NCI-H2029 treated with DMSO at 0.1 percent for 48 hours (cell line): ENCODE measurements at regions not wholly inside any gene's neighbourhood (a gene's known extent, or its start where the extent isn't known, plus 50 kb on each side); places are given as distances from the start of the nearest gene placed in this dataset.
"Not testable (repeated sequence)": the region's sequence is repeated elsewhere in the genome, so short reads cannot be mapped to it uniquely, and the experiment has no call there.

ENCODE experiments used
- DNase-seq: peaks from one replicate; lab custom pipeline; 2025; lab: John Stamatoyannopoulos, UW

DNA sequence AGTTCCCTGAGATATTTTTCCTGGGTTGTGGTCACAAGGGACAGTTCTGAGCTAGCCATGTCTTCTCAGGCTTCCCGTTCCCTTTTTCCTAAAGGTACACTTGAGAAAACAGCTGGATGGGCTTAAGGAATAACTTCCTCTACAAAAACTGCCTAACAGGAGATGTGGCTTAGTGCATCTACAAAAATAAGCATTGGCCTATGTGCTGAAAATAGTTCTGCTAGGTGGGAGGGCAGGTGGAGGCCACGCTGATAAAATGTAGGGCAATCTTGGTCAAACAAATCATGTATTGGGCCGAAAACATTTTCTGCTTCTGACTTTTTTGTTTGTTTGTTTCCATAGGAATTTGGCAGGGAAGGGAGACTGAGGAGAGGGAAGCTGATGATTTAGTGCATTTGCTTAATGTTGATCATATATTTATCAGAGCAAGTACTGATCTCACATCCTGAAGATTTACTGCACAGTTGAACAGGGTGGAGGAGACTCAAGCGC is 409.4 kb upstream of the FZD8 start:
- no peak for DNase-seq

DNA sequence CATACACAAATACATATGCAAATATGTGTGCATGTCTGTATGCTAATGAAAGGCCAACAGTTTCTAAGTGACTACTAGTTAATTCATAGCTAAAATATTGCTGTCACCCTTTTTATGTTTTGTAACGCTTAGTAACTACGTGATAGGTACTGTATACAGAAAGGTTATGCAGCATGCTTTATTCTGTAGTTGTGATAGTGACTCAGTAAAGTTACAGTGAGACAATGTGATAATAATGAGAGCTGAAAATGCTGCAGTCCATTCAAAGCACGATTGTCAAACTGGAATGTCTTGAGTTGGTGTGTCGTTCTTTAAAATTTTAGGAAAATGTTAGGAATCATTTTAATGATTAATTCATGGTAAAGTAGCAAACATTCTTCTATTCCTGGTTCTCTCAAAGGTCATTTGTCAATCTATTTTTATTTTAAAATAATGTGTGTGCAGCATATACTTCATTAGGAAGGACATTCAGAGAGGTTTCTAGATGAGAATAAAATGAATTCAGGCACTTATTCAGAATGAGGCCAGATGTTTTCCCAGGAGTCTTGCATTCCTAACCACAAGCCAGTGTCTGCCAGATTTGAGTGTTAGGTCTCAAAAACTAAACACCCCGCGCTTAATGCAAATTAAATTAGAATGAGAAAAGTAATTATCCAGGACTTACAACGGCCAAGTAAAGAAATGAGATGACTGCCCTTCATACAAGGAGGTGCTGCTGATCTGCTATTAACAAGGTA is 408.8 kb upstream of the FZD8 start:
- no peak for DNase-seq

DNA sequence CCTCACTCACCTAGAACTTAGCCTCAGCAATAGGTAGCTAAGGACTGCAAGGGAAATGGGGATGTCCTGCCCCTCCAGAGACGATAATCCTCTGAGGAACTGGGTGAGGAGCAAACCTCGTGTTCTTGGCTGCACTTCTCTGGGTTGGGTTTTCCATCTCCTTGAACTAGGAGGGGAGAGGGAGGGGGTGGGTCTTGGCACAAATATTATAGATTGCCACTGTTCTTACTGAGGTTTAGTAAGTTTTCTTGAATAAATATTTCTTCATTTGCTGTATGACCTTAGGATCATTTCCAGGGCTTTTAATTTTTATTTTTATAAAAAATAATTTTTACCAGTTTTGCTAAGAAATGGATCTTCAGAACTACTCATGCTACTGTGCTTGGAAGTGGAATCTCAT is 406.7 kb upstream of the FZD8 start:
- no peak for DNase-seq

DNA sequence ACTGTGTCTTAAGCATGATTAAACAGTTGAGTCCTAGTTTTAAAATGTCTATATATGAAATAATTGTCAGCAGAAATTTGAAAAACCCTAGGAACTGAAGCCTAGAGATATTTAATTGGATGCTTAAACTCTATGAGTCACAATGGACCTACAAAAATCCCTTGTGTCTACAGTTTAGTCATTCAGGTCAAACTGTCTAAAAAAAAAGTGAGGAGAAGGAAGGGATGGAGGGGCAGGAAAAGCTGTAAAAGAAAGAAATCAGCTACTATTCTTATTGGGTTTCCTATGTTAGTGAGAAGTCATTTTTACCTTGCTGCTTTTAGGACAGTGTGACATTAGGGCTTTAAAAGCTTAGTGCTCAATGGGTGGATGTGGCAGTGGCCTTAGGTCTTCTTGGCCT is 406.1 kb upstream of the FZD8 start:
- no peak for DNase-seq

DNA sequence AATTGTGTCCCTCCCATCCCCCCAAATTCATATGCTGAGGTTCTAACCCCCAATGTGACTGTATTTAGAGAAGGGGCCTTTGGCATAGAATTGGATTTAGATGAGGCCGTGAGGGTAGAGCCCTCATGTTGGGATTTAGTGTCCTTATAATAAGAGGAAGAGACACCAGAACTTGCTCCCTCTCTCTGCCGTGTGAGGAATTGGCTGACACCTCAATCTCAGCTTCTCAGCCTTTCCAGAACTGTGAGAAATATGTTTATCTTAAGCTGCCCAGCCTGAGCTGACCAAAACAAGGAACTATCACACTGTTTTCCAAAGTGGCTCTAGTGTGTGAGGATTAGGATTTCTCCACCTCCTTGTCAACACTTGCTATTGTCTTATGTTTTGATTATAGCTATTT is 400.0 kb upstream of the FZD8 start:
- no peak for DNase-seq

DNA sequence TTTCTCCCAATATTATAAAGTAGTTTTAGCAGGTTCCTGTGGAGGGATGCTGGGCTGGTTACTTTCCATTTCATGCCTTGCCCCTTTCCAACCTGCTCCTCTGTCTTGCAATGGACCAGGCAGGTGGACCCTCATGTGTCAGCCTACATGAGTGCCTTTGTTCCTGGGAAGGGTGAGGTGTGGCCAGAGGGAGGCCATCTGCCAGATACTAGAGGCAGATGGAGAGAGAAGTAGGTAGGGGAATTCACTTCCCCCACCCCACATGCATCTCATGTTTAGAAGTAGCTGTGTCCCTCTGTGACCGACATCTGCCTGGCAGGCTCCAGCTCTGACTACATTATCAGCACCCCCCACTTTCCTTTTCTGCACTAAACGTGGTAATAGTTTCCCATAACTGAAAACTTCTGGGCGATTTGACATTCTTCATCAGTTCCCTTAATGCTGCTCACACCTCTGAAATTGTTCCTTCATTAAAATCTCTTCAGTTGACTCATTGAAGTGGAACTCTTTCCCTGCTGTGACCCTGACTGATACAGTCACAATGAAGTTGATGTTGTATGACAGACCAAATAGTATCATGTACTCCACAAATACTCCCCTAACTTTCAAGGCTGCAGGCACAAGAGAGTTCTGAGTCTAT is 396.3 kb upstream of the FZD8 start:
- no peak for DNase-seq

DNA sequence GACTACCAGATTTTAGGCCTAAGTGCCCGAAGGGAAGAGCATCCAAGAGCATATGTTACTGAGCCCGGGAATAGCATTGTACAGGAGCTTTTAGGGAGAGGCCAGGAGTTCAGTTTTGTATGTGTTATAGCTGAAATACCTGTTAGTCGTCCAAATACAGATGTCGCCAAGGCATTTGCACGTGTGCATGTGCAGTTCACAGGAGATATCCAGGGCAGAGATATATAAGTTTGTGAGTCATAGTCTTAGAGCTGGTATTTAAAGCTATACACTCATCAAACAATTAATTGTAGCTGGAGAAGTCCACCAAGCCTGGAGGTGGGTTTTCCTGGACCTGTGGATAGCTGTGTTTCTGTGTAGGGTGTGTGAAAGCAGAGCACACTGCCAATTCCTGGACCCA is 394.0 kb upstream of the FZD8 start:
- no peak for DNase-seq

DNA sequence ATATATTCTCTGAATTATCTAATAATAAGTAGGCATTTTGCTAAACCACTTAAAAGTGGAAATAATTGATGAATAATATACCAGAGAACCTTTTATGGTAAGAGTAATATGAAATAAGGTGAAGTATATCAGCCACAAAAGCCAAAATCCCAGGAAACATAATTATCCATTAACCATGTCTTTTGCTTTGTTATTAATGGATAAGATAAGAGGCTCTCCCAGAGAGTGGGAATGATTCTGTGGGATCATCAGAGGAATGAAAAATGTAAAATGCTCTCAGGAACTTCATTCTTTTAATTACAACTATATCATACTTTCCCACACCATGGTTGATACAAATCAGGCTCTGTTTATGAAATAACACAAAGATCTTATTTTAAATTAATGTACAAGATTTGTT is 391.7 kb upstream of the FZD8 start:
- no peak for DNase-seq

DNA sequence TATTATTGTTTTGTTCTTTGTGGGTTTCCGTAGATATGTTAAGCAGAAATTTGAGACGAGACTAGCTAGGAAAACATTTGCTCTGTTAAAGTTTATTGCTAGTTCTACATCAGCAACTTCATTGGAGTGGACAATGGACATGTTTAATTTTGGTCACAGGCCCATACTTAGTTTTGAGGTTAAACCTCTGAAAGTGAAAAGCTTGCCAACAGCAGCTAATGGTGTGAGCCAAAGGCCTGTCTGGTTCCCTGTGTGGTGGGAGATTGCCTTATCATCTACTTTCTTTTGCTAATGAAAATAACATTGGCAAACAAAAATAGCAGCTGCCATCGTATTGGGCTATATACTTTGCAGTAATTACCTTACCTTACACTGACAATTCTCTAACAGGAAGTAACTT is 388.4 kb upstream of the FZD8 start:
- no peak for DNase-seq

DNA sequence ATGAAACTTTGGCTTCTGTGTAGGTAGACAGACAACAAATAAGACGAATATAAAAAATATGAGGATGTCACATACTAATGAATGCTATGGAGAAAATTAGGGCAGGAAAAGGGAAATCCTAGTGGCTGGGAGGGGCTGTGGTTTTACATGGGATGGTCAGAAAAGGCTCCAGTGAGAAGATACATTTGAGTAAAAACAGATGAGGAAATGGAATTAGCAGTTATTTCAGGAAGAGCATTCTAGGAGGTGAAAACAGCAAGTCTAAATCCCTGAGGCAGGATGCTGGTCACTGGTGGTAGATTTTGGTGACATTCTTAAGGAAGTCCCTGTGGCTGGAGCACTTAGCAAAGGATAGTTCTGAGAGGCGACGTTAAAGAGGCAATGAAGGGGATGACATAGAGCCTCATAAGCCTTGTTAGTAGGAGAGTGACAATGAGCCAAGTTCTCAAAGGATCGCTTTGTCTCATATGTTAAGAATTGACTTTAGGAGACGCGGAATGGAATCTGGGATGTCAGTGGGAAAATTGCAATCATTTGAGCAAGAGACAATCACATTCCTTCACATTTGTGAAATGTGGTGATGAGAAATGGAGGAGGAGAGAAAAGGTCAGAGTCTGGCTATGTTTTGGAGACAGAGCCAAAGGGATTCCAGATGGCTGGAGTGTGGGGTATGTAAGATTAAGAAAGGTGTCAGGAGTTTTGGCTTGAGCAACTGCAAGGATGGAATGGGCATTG is 384.7 kb upstream of the FZD8 start:
- no peak for DNase-seq

DNA sequence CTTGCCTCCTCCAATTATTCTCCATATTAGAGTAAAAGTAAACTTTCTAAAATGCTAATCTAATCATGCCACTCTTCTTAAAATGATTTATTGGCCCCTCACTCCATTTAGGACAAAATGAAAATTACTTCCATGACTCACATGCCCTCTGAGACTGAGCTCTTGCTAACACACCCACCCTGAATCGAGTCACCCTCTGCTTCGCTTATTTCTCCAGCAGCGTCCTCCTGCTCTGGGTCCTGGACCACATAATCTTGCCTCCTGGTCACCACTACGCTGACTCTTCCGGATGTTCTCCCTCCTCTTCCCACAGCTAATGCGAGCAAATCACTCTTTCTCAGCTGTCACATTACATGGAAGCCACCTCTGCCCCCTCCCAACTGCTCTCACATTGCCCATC is 384.0 kb upstream of the FZD8 start:
- no peak for DNase-seq

DNA sequence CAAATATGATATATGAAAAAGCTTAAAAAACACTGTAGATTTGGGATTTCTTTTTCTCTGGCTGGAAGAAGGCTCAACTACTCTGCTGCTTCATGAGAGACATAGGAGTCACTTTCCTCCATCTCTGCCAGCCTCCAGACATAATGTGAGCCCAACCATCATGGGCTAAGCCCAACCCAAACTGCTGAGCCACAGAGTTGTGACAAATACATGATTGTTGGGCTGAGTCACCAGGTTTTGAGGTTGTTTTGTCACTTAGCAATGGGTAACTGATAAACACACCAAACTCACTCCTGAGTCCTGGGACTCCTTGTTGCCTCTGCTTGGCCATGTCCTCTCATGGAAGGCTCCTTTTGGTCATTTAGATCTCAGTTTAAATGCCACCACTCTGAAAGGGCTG is 381.8 kb upstream of the FZD8 start:
- DNase-seq = no peak

DNA sequence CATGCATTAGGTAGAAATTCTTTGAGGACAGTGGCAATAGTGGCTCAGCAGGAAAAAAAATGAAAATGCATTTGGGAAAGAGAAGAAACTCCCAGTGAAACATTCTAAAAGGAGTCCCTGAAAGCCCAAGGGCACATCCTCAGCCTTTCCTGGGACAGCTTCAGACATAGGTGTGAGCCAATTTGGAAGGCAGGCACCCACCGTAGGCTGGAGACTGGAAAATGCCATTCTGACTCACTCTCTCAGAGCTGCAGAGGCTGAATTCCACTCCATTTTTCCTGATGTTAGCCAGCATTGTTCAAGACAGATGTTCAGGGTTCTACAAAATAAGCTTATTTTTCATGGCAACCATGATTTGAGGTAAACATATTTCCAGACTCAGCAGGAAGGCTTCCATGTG is 379.0 kb upstream of the FZD8 start:
- DNase-seq = no peak

DNA sequence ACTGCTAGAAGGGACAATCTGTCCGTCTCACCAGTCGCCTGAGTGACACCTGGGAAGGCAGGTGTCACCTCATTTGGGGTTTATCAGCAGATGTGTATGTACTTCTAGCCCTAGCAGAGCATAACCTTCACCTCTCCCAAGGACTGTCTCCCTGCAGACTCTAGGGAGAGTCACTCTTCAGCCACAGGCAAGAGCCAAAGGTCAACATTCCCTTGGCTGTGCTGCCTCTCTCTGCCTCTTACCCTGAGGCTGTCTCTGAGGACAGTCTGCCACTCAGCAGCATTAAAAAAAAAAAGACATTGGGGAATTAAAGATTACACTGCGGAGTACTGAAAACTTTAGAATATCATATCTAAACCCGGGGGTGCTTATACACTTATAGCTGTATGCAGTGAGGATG is 377.7 kb upstream of the FZD8 start:
- no peak for DNase-seq

DNA sequence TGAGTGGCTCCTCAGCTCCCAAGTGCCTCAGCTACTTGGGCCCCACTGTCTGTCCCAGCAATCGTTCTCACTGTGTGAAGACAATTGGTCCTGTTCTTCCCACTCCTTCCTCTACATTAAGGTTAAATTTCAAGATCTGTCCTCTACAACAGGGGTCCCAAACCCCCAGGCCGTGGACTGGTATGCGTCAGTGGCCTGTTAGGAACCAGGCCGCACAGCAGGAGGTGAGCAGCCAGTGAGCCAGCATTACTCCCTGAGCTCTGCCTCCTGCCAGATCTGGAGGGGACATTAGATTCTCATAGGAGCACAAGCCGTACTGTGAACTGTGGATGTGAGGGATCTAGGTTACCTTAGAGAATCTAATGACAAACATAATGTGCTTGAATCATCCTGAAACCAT is 376.9 kb upstream of the FZD8 start:
- DNase-seq = no peak

DNA sequence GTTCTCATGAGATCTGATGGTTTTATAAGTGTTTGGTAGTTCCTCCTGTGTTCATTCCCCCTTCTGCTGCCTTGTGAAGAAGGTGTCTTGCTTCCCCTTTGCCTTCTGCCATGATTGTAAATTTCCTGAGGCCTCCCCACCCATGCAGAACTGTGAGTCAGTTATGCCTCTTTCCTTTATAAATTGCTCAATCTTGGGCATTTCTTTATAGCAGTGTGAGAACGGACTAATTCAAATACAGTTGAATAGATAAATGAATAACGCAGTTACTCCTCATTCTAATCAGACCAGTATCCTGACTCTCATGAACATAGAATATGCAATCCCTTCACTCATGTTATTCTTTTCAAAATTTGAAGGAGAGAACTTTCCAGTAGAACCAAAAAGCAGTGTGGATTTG is 375.0 kb upstream of the FZD8 start:
- DNase-seq = no peak

DNA sequence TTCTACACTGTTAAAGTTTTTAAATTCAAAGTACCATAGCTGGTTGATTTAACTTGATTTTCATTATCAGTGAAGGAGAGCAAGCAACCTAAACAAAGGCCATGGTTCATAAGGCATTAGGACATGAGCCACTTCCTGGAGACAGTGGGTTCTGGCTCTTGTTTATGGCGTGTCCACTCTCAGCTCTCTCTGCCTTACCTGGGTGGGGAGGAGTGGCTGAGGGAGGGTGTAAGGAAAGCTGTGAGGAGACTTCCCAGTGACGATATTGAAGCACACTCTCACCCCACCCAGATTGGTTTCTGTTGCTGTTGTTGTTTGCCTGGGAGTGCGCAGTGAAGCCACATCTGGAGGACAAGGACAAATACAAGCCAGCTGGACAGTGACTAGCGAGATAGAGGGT is 365.3 kb upstream of the FZD8 start:
- no peak for DNase-seq

DNA sequence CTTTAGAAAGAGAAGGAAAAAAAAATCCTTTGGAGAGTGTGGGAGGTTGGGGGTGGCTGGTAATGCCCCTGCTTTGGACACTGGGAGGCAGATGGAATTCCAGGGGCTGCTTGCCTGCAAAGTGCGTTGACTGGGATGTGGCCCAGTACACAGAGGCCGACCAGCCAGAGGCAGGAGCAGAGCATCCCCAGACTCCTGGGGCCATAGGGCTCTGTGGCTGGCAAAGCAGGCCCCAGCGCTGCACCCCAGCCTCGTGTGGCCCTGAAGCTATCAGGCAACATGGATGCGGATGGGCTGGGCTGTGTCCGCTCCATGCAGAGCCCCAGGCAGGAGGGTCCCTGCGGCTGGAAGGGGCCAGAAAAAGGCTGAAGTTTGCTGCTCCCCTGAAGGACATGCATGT is 361.6 kb upstream of the FZD8 start:
- no peak for DNase-seq

DNA sequence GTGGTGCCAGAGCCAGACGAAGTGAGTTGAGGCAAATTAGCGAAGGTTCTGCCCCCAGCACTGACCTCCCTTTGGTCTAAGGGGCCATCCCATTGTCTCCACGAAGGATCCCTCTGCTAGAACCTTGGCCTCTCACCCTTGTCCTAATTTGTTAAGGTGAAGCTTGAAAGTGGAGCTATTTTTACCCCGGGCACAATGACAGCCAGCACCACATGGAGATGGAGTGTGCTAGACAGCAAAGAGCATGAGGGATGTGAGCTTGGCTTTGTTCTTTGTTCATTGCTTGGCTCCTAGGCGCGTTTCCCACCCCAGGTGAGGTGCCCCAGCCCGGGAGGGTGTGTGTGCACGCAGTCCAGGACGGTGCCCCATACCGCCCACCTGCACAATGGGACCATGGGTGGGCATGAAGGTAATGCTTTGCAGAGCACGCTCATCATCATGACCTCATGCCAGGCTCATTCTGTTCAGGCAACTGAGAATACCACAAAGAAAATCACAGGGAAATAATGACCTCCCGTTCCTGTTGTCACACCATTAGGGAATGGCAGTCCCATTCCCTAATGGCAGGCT is 361.0 kb upstream of the FZD8 start:
- no peak for DNase-seq

DNA sequence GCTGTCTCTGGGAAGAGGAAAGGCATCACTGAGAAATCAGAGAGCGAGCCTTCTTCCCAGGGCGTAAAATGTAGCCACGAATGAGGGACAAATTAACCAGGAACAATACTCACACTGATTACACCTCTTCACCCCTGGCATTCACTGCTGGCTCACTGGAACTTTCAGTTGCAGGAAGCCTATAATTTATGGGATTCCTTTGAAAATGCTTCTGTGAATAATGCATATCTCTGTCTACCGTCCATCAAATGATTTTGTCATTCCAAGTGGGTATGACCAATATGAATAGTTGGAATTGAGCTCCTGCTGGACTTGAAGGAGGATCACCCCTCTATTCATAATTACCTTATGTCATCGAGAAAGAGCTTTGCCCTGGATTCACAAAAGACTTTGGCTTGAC is 360.3 kb upstream of the FZD8 start:
- DNase-seq = no peak

DNA sequence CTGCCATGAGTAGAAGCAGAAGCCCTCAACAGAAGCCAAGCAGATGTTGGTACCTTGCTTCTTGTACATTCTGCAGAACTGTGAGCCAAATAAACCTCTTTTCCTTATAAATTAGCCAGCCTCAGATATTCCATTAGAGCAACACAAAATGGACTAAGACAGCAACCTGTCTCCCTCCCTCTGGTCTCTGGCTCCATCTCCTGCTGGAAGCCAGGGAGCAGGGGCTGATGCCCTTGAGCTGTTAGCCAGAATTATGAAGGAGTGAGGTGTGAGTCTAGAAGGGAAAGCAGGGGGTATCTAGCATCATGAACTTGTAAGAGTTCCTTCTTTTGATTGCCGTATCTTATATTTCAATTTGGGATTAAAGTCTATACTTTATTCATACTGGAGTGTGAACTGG is 358.7 kb upstream of the FZD8 start:
- DNase-seq = not testable (repeated sequence)

DNA sequence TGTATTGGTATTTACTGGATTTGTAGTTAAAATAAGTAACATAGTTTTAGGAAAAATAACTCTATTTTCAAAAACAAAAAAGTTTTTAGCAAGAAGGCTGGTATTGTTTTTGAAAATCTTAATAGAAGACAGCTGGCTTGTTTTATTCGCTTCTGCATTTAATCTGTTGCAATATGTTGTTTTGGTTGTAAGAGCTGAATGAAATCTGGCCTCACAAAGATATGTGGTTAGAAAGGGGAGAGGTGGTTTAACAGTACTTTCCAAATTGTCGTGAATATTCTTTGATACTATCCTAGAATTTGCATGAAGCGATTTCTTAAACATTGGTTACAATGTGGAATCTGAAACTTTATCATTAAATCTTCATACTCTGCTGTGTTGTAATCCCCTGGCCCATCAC is 355.9 kb upstream of the FZD8 start:
- no peak for DNase-seq

DNA sequence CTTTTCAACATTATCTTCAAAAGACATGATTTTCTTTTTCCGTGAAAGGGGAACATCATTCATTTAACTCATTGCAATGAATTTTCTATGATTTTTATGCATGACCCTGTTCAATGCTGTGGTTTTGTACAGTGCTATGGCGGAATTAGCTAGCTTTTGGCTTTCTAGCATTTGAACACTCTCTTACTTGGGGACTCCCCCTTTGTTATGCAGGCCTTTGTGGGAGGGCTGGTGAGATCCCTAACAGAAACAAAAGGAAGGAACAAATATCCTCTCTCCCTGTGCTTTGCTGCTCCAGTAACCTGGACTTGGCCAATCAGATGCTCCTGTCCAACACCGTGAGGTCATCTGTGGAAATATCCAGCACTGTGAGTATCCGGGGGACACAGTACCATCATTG is 353.4 kb upstream of the FZD8 start:
- DNase-seq = no peak
